Activated T-cell treated with anti-CD3 and anti-CD28 coated beads for 1 hour (primary cell): ENCODE measurements at regions not wholly inside any gene's neighbourhood (a gene's known extent, or its start where the extent isn't known, plus 50 kb on each side); places are given as distances from the start of the nearest gene placed in this dataset.
"Not testable (repeated sequence)": the region's sequence is repeated elsewhere in the genome, so short reads cannot be mapped to it uniquely, and the experiment has no call there.

ENCODE experiments used
- DNase-seq: peaks from one replicate; pipeline ENCODE4 v3.0.0-alpha.2; 2020; ENCODE audit warnings: low read depth

DNA sequence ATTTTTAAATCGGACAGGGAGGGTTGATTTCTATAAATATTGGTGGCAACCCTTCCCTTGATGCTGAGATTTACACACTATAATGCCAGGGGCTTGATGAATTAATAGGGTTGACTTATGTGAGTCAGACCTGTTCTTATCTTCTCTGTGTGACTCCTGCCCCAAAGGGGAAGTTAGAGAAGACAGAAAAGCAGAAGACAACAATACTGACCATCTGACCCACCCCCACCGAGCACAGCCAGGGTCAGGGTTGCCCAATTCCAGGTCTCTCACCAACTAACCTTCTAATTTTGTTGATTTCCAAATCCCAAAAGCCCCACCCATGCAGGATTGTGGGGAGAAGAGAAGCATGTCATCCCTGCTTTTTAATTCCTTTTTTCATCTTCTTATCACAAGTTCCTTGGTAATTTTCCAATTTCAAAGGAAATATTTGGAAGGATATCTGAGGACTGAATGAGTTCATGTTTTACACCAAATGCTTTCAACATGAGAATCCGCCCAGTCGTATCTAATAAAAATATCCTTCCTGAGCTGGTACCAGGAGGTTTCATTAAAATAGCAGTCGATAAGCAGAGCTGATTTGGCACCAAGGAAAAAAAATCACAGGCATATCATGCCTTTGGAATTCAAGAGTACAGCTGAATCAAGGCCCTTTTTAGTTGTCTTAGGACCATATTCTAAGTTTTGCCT lies 603.4 kb upstream of the CDH11 start:
- DNase-seq, result no peak

GRCh38 chr16:65722429-65722828 lies 600.6 kb upstream of the CDH11 start:
- no peak for DNase-seq

DNA sequence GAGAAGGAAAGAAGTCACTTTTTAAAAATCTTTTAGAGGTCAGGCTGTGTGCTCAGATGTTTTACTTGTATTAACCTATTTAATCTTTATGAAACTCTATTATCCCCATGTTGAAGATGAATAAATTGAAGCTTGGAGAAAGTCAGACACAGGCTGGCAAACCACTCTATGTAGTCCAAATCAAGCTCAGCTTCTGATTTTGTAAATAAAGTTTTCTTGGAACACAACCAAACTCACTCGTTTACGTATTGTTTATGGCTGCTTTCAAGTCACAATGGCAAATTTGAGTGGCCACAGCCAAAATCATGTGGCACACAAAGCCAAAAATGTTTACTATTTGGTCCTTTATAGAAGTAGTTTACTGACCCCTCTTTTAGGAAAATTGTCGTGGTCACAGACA lies 596.0 kb upstream of the CDH11 start:
- DNase-seq, result no peak

- DNase-seq, result no peak
Observed at GRCh38 chr16:65716737-65717700, 595.2 kb upstream of the CDH11 start.

- no peak for DNase-seq
Observed at GRCh38 chr16:65713181-65713808, 591.4 kb upstream of the CDH11 start.

DNA sequence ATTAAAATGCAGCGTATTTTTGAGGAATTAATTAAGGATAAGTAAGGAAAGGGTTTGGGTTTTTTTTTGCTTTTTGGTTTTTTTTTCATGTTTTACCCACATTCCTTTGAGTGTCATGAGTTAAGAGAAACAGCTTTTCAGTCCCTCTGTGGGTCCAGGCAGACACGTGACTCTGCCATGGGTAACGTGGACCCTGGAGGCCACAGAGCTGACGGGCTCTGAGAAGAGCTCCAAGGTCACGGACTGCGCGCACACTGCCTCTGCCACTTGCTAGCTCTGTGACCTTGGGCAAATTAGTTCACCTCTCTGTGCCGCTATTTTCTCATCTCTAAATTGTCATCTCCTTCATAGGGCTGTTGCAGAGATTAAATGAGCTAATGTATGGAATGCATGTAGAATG lies 588.2 kb upstream of the CDH11 start:
- DNase-seq, result no peak

- no peak for DNase-seq
Observed at GRCh38 chr16:65704866-65705265, 583.0 kb upstream of the CDH11 start.

GRCh38 chr16:65702707-65703402 lies 581.0 kb upstream of the CDH11 start:
- no peak for DNase-seq

GRCh38 chr16:65700596-65700995 lies 578.7 kb upstream of the CDH11 start:
- no peak for DNase-seq

DNA sequence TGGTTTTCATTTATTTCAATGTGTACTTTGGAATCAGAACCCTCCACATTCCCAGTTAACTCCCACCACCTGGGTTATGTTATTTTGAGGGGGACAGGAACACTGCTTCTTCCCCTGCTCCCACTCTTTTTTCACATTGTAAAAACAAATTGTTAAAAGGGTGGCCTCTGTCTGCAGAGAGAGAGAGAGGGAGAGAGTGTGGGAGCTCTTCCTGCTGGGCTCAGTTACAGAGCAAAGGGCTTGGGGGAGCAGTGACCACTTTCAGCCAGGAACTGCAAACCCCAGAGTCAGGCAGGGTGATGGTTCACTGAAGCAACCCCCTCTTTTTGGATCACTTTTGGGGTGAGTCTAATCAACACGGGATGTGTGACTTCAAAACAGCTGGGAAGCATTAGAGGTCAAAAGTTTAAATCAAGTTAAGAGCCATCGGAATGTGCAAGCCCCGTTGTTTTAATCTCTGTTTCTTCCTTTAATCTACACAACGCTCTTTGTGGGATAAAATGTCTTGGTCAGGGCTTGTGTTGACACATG lies 577.0 kb upstream of the CDH11 start:
- no peak for DNase-seq

DNA sequence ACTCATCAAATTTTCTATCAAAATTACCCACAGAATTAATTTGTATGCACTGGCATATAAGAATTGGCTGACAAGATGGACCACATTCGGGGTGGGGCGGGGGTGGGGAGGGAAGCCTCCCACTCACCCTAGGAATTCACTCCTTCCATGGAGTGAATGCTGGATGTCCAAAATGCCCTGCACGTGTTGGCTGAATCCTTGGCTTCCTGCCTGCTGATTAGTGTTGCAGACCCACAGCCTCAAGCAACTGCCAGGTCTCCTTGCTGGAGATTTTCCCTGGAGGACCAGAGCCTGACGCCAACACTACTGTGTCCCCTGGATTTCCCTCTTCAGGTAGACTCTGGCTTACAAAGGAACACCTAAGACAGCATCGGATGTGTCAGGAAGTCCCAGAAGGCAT lies 575.7 kb upstream of the CDH11 start:
- DNase-seq, result no peak

- no peak for DNase-seq
Observed at GRCh38 chr16:65697065-65697464, 575.2 kb upstream of the CDH11 start.

DNA sequence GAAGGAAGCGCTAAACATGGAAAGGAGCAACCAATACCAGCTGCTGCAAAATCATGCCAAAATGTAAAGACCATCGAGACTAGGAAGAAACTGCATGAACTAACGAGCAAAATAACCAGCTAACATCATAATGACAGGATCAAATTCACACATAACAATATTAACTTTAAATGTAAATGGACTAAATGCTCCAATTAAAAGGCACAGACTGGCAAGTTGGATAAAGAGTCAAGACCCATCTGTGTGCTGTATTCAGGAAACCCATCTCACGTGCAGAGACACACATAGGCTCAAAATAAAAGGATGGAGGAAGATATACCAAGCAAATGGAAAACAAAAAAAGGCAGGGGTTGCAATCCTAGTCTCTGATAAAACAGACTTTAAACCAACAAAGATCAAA lies 570.0 kb upstream of the CDH11 start:
- DNase-seq, result not testable (repeated sequence)

GRCh38 chr16:65689726-65690125 lies 567.9 kb upstream of the CDH11 start:
- DNase-seq, result no peak

- DNase-seq, result no peak
Observed at GRCh38 chr16:65688301-65688700, 566.4 kb upstream of the CDH11 start.

DNA sequence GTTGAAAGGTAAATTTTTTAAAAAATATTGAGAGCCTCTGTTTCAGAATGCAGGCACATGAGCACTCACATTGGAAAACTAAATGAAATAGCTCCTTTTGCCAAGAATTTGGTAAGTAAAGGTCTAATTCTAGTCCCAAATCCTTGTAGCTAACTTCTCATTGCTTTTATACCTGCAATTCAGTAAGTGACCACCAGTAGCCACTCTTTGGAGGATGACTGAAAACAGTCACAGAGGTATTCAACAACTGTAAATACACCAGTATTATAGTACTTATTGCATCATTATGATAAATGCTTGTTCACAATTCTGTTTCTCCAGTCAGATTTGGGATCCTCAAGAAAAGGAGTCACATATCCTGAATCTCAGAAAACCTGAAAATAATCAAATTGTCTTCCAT lies 562.4 kb upstream of the CDH11 start:
- DNase-seq, result no peak

GRCh38 chr16:65681406-65681805 lies 559.5 kb upstream of the CDH11 start:
- no peak for DNase-seq

- no peak for DNase-seq
Observed at GRCh38 chr16:65679785-65680184, 557.9 kb upstream of the CDH11 start.

GRCh38 chr16:65675161-65675560 lies 553.3 kb upstream of the CDH11 start:
- DNase-seq, result no peak

GRCh38 chr16:65672960-65673359 lies 551.1 kb upstream of the CDH11 start:
- no peak for DNase-seq

GRCh38 chr16:65671071-65671470 lies 549.2 kb upstream of the CDH11 start:
- DNase-seq, result no peak

GRCh38 chr16:65668064-65668595 lies 546.3 kb upstream of the CDH11 start:
- no peak for DNase-seq
